ENCODE measurements at regions not wholly inside any gene's neighbourhood (a gene's known extent, or its start where the extent isn't known, plus 50 kb on each side); places are given as distances from the start of the nearest gene placed in this dataset.
A peak's percentile ranks its signal among the peaks of the same experiment; 100 is the strongest.
"Not testable (repeated sequence)": the region's sequence is repeated elsewhere in the genome, so short reads cannot be mapped to it uniquely, and the experiment has no call there.

GRCh38 chrY:12459965-12460364 is 241.1 kb upstream of the USP9Y start:
- DNase-seq, result no peak

DNA sequence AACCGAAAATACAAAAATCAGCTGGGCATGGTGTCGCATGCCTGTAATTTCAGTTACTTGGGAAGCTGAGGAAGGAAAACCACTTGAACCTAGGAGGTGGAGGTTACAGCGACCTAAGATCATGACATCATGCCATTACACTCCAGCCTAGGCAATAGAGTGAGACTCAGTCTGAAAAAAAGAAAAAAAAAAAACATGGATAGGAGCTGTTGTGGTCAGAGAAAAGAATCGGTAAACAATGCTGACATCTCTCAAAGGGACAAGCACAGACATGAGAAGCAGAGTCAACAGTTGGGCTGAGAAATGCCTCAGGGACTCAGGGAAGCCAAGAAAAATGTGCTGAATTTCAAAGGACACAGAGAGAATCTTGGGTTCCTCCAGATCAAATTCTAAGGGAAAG is 236.9 kb upstream of the USP9Y start:
- no peak for DNase-seq

DNA sequence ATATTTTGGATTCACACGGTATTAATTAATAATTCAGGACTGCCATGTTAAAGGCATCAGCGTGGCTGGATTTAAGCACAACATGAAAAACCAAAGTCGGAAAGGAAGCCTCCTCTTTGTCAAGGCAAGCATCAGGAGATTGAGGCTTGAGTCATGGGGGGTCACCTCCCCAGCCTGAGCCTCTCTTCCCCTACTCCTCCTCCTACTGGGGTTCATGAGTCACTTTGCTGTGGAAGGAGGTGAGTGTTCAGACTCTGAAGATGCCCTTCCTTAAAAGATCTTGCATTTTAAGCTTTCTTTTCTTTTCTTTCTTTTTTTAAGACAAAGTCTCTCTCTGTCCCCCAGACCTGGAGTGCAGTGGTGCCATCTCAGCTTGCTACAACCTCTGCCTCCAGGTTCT is 235.3 kb upstream of the USP9Y start:
- DNase-seq, result no peak

DNA sequence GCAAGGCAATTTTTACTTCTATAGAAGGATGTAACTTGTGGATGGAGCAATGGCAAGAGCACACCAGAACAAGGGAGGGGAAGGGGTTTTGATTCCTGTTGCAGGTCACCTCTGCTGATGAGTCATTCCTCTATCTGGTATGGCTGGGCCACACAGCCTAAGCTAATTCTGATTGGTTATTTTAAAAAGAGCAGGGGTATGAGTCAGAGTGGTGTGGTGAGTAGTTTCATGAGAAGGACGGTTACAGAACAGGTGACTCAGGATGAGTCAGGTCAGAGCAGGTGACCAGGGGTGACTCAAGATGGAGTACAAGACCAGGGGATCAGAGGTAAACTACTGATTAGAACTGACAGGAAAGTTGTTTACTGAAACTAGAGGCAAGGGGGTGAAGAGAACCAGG is 231.9 kb upstream of the USP9Y start:
- no peak for DNase-seq

- peak; percentile 0 for DNase-seq
These were observed 226.6 kb upstream of the USP9Y start for GRCh38 chrY:12474472-12474871.

DNA sequence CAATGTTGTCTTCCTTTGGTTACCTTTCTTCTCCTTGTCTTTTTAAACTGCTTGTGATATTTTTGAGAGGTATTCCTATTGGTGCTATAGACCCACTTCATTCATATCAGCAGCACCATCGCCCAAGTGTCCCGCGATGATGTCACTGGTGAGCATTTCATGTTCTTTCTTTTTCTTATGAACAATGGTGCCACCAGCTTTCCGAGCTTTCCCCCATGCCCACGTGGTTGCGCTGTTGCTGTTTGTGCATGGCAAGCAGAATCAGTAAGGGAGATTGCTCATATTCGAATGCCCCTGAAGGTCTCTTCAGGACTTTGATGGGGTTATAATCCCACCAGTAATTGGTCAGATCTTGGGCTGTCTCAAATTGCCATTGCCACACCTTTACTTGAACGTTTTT is 221.6 kb upstream of the USP9Y start:
- DNase-seq, result peak; percentile 57

DNA sequence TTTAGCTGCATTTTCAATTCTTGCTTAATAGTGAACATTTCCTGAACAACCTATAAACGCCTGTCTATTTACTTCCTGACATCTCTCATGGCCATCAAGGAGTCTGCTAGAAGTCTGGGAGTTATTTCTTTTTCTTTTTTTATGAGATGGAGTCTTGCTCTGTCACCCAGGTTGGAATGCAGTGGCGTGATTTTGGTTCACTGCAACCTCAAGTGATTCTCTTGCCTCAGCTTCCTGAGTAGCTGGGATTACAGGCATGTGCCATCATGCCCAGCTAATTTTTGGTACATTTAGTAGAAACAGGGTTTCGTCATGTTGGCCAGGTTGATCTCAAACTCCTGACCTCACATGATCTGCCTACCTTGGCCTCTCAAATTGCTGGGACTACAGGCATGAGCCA is 217.6 kb upstream of the USP9Y start:
- DNase-seq, result no peak

DNA sequence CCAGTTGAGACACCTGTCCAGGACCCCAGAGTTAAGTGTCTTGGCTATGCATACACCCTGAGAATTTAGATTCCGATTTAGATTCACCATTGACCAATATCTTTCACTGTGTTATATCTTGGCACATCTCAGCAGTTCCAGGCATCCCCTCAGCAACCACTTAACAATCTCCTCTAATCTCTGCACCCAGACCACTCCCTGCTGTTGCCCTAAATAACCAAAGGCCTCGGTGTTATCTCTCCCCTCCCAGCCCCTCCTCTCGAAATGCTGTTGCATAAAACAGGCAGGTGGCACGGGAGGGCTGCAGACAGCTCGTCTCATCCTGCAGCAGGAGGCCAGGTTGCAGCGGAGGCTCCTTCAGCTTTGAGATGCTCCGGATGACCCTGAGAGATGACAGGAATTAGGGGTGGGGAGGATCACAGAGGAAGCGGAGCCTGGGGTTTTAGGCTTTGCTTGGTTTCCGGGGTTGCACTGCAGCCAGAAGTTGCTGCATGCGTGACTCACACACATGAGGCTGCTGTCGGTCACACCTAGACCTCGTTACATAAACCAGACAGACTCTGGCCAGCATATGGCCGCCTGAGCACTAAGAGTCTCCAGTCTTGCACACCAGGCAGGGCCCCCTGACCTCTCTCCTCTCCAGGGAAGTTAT is 210.3 kb upstream of the USP9Y start:
- DNase-seq, result no peak

GRCh38 chrY:12492218-12492617 is 208.8 kb upstream of the USP9Y start:
- DNase-seq, result no peak

- DNase-seq, result no peak
These were observed 205.0 kb upstream of the USP9Y start for GRCh38 chrY:12496007-12496406.

DNA sequence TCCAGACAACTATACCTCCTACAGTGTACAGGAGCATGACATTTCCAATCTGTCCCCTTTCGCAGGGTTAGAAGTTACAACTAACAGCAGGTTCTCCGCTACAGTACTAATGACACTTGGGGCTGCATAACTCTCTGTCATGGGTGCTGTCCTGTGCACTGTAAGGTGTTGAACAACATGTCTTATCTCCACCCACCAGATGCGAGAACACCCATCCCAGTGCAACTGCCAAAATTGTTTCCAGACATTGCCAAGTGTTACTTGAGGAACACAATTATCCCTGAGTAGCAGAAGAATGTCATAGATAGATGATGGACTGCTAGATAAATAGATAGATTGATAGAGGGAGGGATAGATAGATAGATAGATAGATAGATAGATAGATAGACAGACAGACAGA is 200.9 kb upstream of the USP9Y start:
- DNase-seq, result no peak

- not testable (repeated sequence) for DNase-seq
These were observed 197.0 kb upstream of the USP9Y start for GRCh38 chrY:12504028-12504427.

DNA sequence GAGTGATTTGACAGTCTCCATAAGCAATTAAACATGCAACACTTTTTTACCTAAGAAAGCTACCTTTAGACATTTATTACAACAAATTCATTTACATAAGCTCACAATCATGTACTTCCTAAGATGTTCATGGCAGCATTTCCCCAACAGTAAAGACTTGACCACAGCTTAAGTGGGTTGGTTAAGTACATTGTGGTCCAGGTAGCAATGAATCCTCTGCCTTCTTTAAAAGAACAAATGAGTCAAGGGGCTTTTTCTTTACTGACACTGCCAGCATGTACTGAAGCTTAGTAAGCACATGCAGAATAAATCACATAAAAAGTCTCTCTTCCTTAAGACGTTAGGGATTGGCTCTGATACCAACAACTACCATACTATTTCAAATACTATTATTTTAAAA is 183.7 kb upstream of the USP9Y start:
- no peak for DNase-seq

DNA sequence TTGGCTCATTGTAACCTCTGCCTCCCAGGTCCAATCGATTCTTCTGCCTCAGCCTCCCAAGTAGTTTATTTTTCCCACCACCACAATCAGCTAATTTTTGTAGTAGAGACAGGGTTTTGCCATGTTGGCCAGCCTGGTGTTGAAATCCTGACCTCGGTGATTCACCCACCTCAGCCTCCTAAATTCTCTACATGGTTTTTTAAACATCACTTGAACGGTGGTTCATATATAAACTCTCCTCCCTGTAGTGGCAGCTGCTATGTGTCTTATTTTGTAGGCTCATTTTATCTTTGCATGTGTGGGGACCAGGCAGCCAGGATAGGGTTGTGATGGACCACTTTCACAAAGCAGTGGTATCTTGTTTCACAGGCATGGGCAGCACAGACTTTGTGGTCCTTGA is 175.8 kb upstream of the USP9Y start:
- DNase-seq, result no peak

- no peak for DNase-seq
These were observed 174.5 kb upstream of the USP9Y start for GRCh38 chrY:12526362-12527063.

GRCh38 chrY:12537226-12537854 is 163.7 kb upstream of the USP9Y start:
- DNase-seq, result no peak

- no peak for DNase-seq
These were observed 154.1 kb upstream of the USP9Y start for GRCh38 chrY:12546746-12547420.

- DNase-seq, result peak; percentile 76
These were observed 148.4 kb upstream of the USP9Y start for GRCh38 chrY:12552471-12553283.

- peak; percentile 45 for DNase-seq
These were observed 147.1 kb upstream of the USP9Y start for GRCh38 chrY:12553909-12554308.

DNA sequence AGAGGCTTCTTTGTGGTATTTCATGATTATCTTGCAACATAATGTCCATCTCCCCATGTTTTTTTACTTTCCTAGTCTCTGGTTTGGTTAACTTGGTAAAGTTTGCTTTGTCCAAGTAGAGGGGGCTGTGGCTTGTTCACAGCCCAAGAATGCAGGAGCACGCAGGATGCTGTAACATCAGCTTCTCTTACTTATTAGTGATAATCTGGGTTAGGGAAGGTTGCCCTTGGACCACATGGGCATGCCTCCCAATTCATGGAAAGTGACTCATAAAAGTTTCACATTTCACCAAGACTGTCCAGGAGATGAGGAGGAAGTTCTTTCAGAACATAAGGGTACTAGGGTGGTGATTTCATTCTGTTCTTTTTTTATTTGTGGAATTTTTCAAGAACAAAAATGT is 146.0 kb upstream of the USP9Y start:
- peak; percentile 36 for DNase-seq

DNA sequence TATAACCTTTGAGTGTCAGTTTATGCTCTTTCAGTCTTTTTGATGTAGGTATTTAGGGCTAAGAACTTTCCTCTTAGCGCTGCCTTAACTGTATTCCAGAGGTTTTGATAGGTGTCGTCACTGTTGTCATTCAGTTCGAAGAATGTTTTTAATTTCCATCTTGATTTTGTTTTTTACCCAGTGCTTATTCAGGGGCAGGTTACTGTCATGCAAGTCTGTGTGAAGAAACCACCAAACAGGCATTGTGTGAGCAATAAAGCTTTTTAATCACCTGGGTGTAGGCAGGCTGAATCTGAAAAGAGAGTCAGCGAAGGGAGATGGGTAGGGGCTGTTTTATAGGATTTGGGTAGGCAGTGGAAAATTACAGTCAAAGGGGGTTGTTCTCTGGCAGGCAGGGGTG is 142.0 kb upstream of the USP9Y start:
- DNase-seq, result no peak

DNA sequence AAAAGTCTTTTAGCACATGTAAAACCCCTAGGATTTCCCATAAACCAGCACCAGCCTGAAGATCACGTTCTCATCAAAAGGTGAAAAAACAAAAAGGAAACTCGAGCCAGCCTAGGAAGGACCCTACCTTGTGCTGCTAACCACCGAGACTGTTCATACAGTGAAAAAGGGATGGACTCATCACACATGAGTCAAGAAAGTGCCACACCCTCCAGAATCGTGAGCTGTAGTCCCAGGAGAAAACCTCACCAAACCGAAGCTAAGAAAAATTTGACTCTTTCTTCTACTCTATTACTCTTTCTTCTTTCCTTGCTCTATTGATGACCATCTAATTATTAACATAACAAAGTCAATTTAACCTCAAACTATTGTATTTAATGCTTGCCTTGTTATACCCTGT is 124.8 kb upstream of the USP9Y start:
- no peak for DNase-seq
